Esophagus muscularis mucosa (tissue), 4 donors: ENCODE measurements at regions not wholly inside any gene's neighbourhood (a gene's known extent, or its start where the extent isn't known, plus 50 kb on each side); places are given as distances from the start of the nearest gene placed in this dataset.

Source experiments
- DNase-seq: peaks from one replicate; pipeline ENCODE4 v3.0.0-alpha.2; 2017; ENCODE audit errors: extremely low spot score
- H3K27ac ChIP-seq, 4 donors: fragments of 200-600 bp; sonication (generic); replicated peaks in 1 of 4; 1 replicate in 3 of 4; 2 replicates in 1 of 4; pipeline ENCODE4 v1.5.1; 2016 to 2019; ENCODE audit warnings: mild to moderate bottlenecking in 1 of 4
- H3K27me3 ChIP-seq, 4 donors: fragments of 200-600 bp; sonication (generic); one replicate each; pipeline versions ENCODE4 v1.5.1 to v1.6.0; 2016 to 2019
- H3K36me3 ChIP-seq, 4 donors: fragments of 200-600 bp; sonication (generic); one replicate each; pipeline ENCODE4 v1.5.1; 2016 to 2019
- H3K4me1 ChIP-seq, 4 donors: fragments of 200-600 bp; sonication (generic); one replicate each; pipeline ENCODE4 v1.5.1; 2016 to 2019
- H3K4me3 ChIP-seq, 4 donors: fragments of 200-600 bp; sonication (generic); 1 replicate in 2 of 4; 2 replicates in 2 of 4; pipeline ENCODE4 v1.5.1; 2016 to 2019; ENCODE audit warnings: mild to moderate bottlenecking in 4 of 4, moderate library complexity in 1 of 4
- H3K9me3 ChIP-seq, 4 donors: fragments of 200-600 bp; sonication (generic); 1 replicate in 3 of 4; 2 replicates in 1 of 4; pipeline ENCODE4 v1.5.1; 2016 to 2019
- EP300 ChIP-seq: sonication (generic); formaldehyde crosslinking; IDR thresholded peaks from one replicate; pipeline ENCODE4 v1.6.1; 2017; ENCODE audit warnings: antibody characterized with exemption
- POLR2A ChIP-seq: fragments of 450-650 bp; IDR thresholded peaks from one replicate; pipeline ENCODE4 v1.6.1; 2017; ENCODE audit warnings: antibody characterized with exemption, moderate library complexity, mild to moderate bottlenecking, low read depth
- POLR2AphosphoS5 ChIP-seq, 2 donors: sonication (generic); formaldehyde crosslinking; IDR thresholded peaks; one replicate each; pipeline ENCODE4 v1.6.1; 2017; ENCODE audit warnings: antibody characterized with exemption in 2 of 2
- WGBS: methylation state at CpG from one replicate; pipeline ENCODE4 v1.1.5; 2018; 5-methylcytosine and 5-hydroxymethylcytosine counted together
- intact Hi-C: fragments of 100-400 bp; cut with DNase I; formaldehyde crosslinking; loops from one replicate; pipeline ENCODE4 v1.15.1; 2023
- TF ChIP-seq, protein P1 (sequence below), 3 experiments: fragments of 200-600 bp in 2 of 3; fragments of 450-650 bp in 1 of 3; sonication (generic) in 2 of 3; IDR thresholded peaks; one replicate each; pipeline ENCODE4 v1.5.1; 2017 to 2019; ENCODE audit warnings: antibody characterized with exemption in 3 of 3, mild to moderate bottlenecking in 2 of 3, moderate library complexity in 1 of 3

GRCh38 chr9:2243666-2244555 is 228.8 kb downstream of the SMARCA2 start:
- Histone ChIP-seq H3K4me1 (peaks cover 7 to 24% (median 20%) of the 10 kb centered on the region in 4 donors), H3K9me3 (peaks cover 0 to 5% (median 2%) of the 10 kb centered on the region in 4 donors), H3K36me3 (no peaks in the 10 kb centered on the region), H3K27me3 (no peaks in the 10 kb centered on the region), H3K27ac (no peak overlapping the region), H3K4me3 (no peak overlapping the region)
- no peak for DNase-seq
- TF ChIP-seq POLR2AphosphoS5 (IDR thresholded peaks at IDR 0.05) (no peak), EP300 (no peak), POLR2A (no peak)
- TF ChIP-seq, protein P1, sequence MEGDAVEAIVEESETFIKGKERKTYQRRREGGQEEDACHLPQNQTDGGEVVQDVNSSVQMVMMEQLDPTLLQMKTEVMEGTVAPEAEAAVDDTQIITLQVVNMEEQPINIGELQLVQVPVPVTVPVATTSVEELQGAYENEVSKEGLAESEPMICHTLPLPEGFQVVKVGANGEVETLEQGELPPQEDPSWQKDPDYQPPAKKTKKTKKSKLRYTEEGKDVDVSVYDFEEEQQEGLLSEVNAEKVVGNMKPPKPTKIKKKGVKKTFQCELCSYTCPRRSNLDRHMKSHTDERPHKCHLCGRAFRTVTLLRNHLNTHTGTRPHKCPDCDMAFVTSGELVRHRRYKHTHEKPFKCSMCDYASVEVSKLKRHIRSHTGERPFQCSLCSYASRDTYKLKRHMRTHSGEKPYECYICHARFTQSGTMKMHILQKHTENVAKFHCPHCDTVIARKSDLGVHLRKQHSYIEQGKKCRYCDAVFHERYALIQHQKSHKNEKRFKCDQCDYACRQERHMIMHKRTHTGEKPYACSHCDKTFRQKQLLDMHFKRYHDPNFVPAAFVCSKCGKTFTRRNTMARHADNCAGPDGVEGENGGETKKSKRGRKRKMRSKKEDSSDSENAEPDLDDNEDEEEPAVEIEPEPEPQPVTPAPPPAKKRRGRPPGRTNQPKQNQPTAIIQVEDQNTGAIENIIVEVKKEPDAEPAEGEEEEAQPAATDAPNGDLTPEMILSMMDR (IDR thresholded peaks at IDR 0.05) = no peak
- intact Hi-C loops = loop anchor here (5.0 to 10.0 kb wide), 2 partner anchors 82 to 381 kb away; partner anchors contain the start of gene VLDLR
- 74% methylated on average over 7 of the region's 7 CpGs for WGBS

- no peak for TF ChIP-seq EP300
- TF ChIP-seq, protein P1 (IDR thresholded peaks at IDR 0.05) = no peak
- no peak for TF ChIP-seq POLR2A
- TF ChIP-seq POLR2AphosphoS5 (IDR thresholded peaks at IDR 0.05) = no peak
- Histone ChIP-seq H3K36me3 (no peaks in the 10 kb centered on the region), H3K4me1 (peaks cover 0 to 10% (median 8%) of the 10 kb centered on the region in 4 donors), H3K4me3 (no peak overlapping the region), H3K27me3 (no peaks in the 10 kb centered on the region), H3K27ac (no peak overlapping the region), H3K9me3 (peaks cover 0 to 5% (median 2%) of the 10 kb centered on the region in 4 donors)
- no peak for DNase-seq
- WGBS = 81% methylated on average over 6 of the region's 6 CpGs
- intact Hi-C loops = loop anchor here (10.0 kb wide), 1 partner anchor 377 kb away; the partner anchor contains the start of gene VLDLR
Observed at GRCh38 chr9:2247340-2247739, 232.2 kb downstream of the SMARCA2 start.

DNA sequence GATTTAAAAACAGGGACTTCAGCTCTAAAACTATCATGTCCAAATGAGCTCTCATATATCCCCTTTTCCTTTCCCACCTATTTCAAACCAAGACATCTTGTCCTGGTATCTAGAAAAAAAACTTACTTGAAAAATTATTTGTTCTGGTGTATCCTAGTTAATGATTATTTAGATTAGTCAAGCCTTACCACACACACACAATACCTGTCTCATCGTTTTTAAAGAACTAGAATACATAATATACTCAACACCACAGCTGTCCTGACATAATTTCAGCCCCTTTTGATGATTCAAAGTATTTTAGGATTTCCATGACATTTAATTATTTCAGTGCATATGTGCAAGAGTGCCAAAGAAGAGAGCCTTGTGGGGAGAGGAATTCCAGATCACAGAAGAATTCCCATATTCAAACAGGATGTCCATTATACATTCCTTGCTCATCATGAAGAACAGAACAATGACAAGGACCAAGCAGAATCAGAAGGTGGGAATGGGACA is 233.7 kb downstream of the SMARCA2 start:
- intact Hi-C loops = loop anchor here (10.0 kb wide), 1 partner anchor 376 kb away; the partner anchor contains the start of gene VLDLR
- WGBS = 45% methylated on average over 1 of the region's 1 CpG
- TF ChIP-seq POLR2A = no peak
- no peak for TF ChIP-seq POLR2AphosphoS5 (IDR thresholded peaks at IDR 0.05)
- TF ChIP-seq, protein P1 (IDR thresholded peaks at IDR 0.05) = no peak

DNA sequence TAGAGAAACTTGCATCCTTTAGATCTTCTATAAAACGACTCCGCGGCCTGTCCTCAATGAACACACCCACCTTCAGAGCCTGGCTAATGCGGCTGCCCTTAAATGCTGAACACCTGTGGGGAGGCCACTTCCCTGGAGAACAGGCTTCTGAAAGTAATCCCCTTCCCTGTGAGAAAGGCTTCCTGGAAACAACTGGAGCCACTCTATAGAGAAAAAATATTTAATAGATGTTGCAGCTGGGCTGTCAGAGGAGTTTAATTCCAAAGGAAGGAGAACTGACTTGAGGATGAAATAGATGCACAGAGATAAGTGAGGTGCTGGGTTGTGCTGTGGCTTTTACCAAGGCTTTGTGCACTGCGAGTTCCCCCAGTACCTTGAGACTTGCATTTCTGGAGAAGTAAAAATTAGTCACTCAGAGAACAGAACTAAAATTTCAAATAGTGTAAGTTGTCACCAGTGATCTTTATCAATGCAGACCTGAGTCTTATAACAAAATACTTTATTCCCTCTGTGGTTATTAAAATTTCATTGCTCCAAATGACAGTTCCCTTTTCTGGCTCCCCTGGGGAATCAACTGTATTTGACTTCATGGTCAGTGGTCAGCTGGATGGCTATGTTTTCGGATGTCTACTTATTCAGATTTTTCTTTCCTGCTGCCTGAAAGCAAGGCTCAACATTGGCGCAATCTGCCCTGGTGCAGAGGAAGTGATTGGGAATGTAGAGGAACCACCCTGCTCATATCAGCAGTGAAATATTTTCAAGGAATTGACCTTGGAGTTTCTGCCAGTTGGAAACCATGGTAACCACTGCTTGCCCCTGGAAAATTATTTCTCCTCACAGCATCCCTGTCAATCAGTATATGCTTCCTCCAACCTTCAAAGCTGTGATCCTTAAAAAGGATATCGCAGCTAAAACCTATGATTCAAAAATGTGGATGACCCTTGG is 238.8 kb downstream of the SMARCA2 start:
- intact Hi-C loops = no loop called here
- TF ChIP-seq EP300 (no peak), POLR2AphosphoS5 (IDR thresholded peaks at IDR 0.05) (no peak), POLR2A (no peak)
- TF ChIP-seq, protein P1 (IDR thresholded peaks at IDR 0.05) = no peak
- Histone ChIP-seq H3K4me3 (no peak overlapping the region), H3K4me1 (no peaks in the 10 kb centered on the region), H3K27ac (no peak overlapping the region), H3K36me3 (no peaks in the 10 kb centered on the region), H3K9me3 (no peaks in the 10 kb centered on the region), H3K27me3 (no peaks in the 10 kb centered on the region)
- no peak for DNase-seq
- 71% methylated on average over 8 of the region's 8 CpGs for WGBS

More for the DNA sequence above, 233.7 kb downstream of the SMARCA2 start:
- H3K9me3 ChIP-seq = peaks cover 0 to 5% (median 2%) of the 10 kb centered on the region in 4 donors
- no peak for DNase-seq
- H3K27me3 ChIP-seq = no peaks in the 10 kb centered on the region
- no peak overlapping the region for H3K4me3 ChIP-seq
- H3K36me3 ChIP-seq = no peaks in the 10 kb centered on the region
- no peak overlapping the region for H3K27ac ChIP-seq
- no peaks in the 10 kb centered on the region for H3K4me1 ChIP-seq
